Nephron (organoid): ENCODE measurements at regions not wholly inside any gene's neighbourhood (a gene's known extent, or its start where the extent isn't known, plus 50 kb on each side); places are given as distances from the start of the nearest gene placed in this dataset.
A peak's percentile ranks its signal among the peaks of the same experiment; 100 is the strongest.

ENCODE experiments used
- H3K27ac Mint-ChIP-seq, 3 experiments: 2 replicates each; pipeline ENCODE4 v1.8.0; 2020; ENCODE audit warnings: mixed read lengths in 3 of 3, mild to moderate bottlenecking in 2 of 3, moderate library complexity in 1 of 3
- H3K27me3 Mint-ChIP-seq: 2 replicates; pipeline ENCODE4 v1.8.0; 2021; ENCODE audit warnings: low read depth, mild to moderate bottlenecking, moderate library complexity, mixed read lengths
- H3K36me3 Mint-ChIP-seq: 2 replicates; pipeline ENCODE4 v1.8.0; 2020; ENCODE audit warnings: low read depth, mixed read lengths
- H3K4me1 Mint-ChIP-seq: 2 replicates; pipeline ENCODE4 v1.8.0; 2020; ENCODE audit warnings: mixed read lengths
- H3K4me3 Mint-ChIP-seq, 3 experiments: 2 replicates each; pipeline ENCODE4 v1.8.0; 2020; ENCODE audit warnings: mild to moderate bottlenecking in 3 of 3, mixed read lengths in 3 of 3, moderate library complexity in 2 of 3
- H3K9me3 Mint-ChIP-seq: 2 replicates; pipeline ENCODE4 v1.8.0; 2020; ENCODE audit warnings: mixed read lengths
- CTCF ChIP-seq, 3 experiments: fragments of 200-600 bp; sonication (generic); IDR thresholded peaks; one replicate each; pipeline ENCODE4 v1.5.0; 2021; ENCODE audit warnings: antibody characterized with exemption in 3 of 3; ENCODE audit not compliant: unreplicated experiment in 3 of 3

- Mint-ChIP-seq H3K4me3 (no peak overlapping the region), H3K27ac (no peak overlapping the region), H3K27me3 (peaks cover 45% of the 10 kb centered on the region), H3K36me3 (no peaks in the 10 kb centered on the region), H3K4me1 (peaks cover 33% of the 10 kb centered on the region), H3K9me3 (peaks cover 4% of the 10 kb centered on the region)
- no peak for TF ChIP-seq CTCF (IDR thresholded peaks at IDR 0.05; ENCODE audit: unreplicated experiment in 3 of 3)
Observed at GRCh38 chr2:15784886-15785801, 155.2 kb upstream of the MYCN start.

- no peak for TF ChIP-seq CTCF (IDR thresholded peaks at IDR 0.05; ENCODE audit: unreplicated experiment in 3 of 3)
- Mint-ChIP-seq H3K4me1 (peaks cover 33% of the 10 kb centered on the region), H3K9me3 (peaks cover 4% of the 10 kb centered on the region), H3K27me3 (peaks cover 43% of the 10 kb centered on the region), H3K4me3 (no peak overlapping the region), H3K36me3 (no peaks in the 10 kb centered on the region), H3K27ac (no peak overlapping the region)
Observed at GRCh38 chr2:15786003-15786654, 154.2 kb upstream of the MYCN start.

GRCh38 chr2:15786901-15787300, 153.4 kb upstream of the MYCN start:
- TF ChIP-seq CTCF (IDR thresholded peaks at IDR 0.05; ENCODE audit: unreplicated experiment in 3 of 3) = no peak
- Mint-ChIP-seq H3K27me3 (peaks cover 41% of the 10 kb centered on the region), H3K4me1 (peaks cover 28% of the 10 kb centered on the region), H3K27ac (no peak overlapping the region), H3K9me3 (peaks cover 4% of the 10 kb centered on the region), H3K36me3 (no peaks in the 10 kb centered on the region), H3K4me3 (no peak overlapping the region)

- TF ChIP-seq CTCF (IDR thresholded peaks at IDR 0.05; ENCODE audit: unreplicated experiment in 3 of 3) = no peak
- Mint-ChIP-seq H3K27me3 (peaks cover 41% of the 10 kb centered on the region), H3K27ac (no peak overlapping the region), H3K9me3 (peaks cover 4% of the 10 kb centered on the region), H3K36me3 (no peaks in the 10 kb centered on the region), H3K4me3 (peak overlapping the region in 1 of 3 experiments; percentile 3), H3K4me1 (peaks cover 21% of the 10 kb centered on the region)
Observed at GRCh38 chr2:15787535-15788454, 152.6 kb upstream of the MYCN start.

GRCh38 chr2:15788455-15788829, 151.9 kb upstream of the MYCN start:
- TF ChIP-seq CTCF (IDR thresholded peaks at IDR 0.05; ENCODE audit: unreplicated experiment in 3 of 3) = no peak
- H3K4me3 Mint-ChIP-seq = no peak overlapping the region
- no peaks in the 10 kb centered on the region for H3K36me3 Mint-ChIP-seq
- H3K27ac Mint-ChIP-seq = peak overlapping the region in 1 of 3 experiments; percentile 53
- H3K9me3 Mint-ChIP-seq = peaks cover 4% of the 10 kb centered on the region
- peaks cover 17% of the 10 kb centered on the region for H3K4me1 Mint-ChIP-seq
- H3K27me3 Mint-ChIP-seq = peaks cover 37% of the 10 kb centered on the region
